GM12891 (cell line): ENCODE measurements at regions not wholly inside any gene's neighbourhood (a gene's known extent, or its start where the extent isn't known, plus 50 kb on each side); places are given as distances from the start of the nearest gene placed in this dataset.

ENCODE experiments used
- PAX5 ChIP-seq: IDR thresholded peaks from 2 replicates; pipeline ENCODE4 v1.6.1; 2011; ENCODE audit warnings: low read length, moderate library complexity, mild to moderate bottlenecking; ENCODE audit not compliant: insufficient read depth, severe bottlenecking
- POLR2A ChIP-seq: IDR thresholded peaks from 2 replicates; pipeline ENCODE4 v1.6.1; 2011; ENCODE audit warnings: low read depth, low read length, control low read depth
- POLR2AphosphoS5 ChIP-seq: IDR thresholded peaks from 2 replicates; pipeline ENCODE4 v1.6.1; 2011; ENCODE audit warnings: low read depth, low read length, control low read depth
- SPI1 ChIP-seq: IDR thresholded peaks from 2 replicates; pipeline ENCODE4 v1.6.1; 2011; ENCODE audit warnings: low read depth, low read length, control low read depth

- TF ChIP-seq POLR2A (no peak), PAX5 (no peak), POLR2AphosphoS5 (no peak), SPI1 (no peak)
These were observed 1147.1 kb downstream of the STIM2 start for GRCh38 chr4:28007693-28008092.
